Stimulated activated CD4-positive, alpha-beta T cell treated with anti-CD3 and anti-CD28 coated beads, Interleukin-15, amount 100 ng/mL, for 48 hours (primary cell): ENCODE measurements at regions not wholly inside any gene's neighbourhood (a gene's known extent, or its start where the extent isn't known, plus 50 kb on each side); places are given as distances from the start of the nearest gene placed in this dataset.
A peak's percentile ranks its signal among the peaks of the same experiment; 100 is the strongest.

Source experiments
- DNase-seq, 2 donors: peaks; one replicate each; pipeline ENCODE4 v3.0.0-alpha.2; 2020; ENCODE audit warnings: low read depth in 2 of 2

DNA sequence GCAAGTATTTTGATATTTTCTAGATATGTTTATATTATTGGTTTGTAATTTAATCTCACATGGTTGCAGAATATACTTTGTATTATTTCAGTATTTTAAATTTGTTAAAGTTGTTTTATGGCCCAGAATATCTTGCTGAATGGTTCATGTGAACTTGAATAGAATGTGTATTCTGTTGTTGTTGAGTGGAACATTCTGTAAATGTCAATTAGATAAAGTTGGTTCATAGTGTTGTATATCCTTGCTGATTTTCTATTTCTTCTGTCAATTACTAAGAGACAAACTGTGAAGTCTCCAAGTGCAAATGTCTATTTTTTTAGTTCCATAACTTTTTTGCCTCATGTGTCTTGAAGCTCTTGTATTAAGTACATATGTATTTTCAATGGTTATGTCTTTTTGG is 411.7 kb downstream of the NPIPA7 start:
- DNase-seq = no peak

DNA sequence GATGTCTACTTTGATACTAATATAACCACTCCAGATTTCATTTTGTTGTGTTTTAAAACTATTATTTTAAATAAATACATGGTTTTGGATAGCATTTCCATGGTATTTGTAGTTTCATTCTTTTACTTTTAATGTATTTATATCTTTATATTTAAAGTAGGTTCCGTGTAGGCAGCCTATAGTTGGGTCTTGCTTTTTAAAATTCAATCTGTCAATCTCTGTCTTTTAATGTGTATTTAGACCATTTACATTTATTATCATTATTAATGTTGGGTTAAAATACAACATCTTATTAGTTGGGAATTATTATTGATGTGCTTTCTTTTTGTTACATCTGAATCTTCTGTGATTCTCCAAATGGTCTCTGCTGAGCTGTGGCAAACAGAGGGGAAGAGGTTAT is 412.1 kb downstream of the NPIPA7 start:
- no peak for DNase-seq

DNA sequence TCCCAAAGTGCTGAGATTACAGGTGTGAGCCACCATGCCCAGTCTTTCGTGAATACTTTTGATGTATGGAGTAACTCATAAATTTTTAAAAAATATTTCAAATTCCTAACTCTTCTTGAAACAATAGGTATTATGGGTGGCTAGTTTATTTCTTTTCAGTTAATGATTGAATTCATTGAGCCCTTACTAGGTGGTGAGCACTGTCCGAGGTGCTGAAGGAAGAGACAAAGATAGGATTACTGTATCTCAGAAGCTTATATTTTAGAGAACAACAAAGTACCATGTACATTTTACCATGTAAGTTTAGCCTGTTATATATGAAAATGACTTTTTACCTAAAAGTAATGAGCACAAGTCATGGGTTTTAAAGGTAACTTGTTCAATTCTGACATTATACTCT is 418.3 kb downstream of the NPIPA7 start:
- DNase-seq = no peak

DNA sequence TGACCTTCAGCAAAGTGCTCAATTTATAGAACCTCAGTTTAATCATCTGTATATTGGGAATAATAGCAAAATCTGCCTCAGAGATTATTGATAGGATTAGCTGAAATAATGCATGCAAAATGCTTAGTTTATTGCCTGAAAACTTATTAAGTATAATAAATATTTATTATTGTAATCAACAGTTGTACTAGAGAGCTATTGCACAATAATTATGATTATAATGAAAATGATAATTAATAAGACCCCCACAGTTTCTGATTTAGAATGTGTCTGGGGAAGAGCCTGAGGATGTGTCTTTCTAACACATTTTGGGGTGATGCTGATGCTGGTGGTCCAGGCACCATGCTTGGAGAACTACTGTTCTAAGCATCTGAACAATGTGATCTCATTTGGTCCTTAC is 419.6 kb downstream of the NPIPA7 start:
- DNase-seq = no peak

DNA sequence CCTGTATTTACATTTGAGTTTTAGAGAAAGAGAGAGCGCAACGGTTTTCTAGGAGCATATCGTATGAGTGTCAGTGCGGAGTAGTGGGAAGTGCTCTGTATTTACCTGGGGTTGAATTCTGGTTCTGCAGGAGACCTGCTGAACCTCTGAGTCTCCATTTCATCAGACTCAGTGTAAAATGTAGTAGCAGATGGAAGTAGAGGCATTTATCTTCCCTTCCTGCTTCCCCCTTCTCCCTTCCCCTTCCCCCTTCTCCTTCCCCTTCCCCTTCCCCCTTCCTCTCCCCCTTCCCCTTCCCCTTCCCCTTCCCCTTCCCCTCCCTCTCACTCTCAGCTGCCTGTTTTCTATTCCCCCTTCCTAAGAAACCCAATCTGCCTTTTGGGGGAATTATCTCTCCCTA is 426.9 kb downstream of the NPIPA7 start:
- DNase-seq = no peak

DNA sequence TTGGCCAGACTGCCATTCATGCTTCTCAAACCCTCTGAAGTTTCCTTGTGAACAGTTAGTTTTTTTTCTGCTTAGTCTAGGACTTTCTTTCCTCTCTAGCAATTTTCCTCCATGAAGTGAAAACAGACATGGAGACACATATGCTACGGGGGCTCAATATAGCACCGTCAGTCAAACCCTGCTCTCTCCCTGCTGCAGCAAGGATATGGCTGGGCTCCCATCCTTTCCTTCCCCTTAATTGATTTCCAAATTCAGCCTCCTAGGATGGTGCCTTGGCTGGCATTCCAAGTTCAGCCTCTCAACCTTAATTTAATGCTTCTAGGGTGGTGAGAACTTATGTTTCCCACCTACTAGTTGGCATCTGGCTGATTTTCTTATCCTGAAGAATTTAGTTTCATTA is 436.7 kb downstream of the NPIPA7 start:
- DNase-seq = no peak

DNA sequence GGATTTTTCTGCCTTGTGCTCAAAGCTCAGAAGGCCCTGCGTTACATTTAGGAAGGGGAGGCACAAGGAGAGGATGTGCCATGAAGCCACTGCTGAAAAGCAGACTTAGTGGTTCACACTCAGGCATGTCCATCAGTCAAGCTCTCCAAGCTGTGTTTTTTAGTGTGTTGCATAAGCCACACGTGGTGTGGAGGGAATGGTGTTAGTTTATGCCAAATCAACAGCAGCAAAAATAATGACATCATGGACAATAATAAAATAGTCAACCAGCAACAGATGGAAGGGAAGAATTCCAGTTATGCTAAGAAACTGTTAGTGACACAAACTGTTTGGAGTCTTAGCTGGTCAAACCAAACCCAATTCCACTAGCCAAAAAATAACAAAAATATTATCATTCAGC is 438.3 kb downstream of the NPIPA7 start:
- no peak for DNase-seq

DNA sequence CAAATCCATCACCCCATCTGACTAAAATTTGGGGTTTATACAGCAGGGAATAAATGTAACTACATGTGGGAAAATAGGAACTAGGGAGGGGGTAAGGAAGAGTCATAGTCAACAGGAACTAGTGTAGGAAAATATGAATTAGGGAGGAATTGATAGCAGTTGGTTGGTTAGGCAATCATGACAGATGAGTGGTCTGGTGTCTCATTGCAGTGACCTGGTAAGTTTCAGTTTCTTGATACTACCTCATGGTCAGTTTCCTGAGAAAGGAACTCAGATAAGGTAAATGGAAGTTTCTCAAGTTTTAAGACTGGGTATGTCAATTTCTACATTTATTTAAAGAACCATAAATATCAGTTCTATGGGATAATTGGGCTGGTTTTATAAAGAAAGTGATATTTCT is 442.3 kb downstream of the NPIPA7 start:
- DNase-seq = no peak

DNA sequence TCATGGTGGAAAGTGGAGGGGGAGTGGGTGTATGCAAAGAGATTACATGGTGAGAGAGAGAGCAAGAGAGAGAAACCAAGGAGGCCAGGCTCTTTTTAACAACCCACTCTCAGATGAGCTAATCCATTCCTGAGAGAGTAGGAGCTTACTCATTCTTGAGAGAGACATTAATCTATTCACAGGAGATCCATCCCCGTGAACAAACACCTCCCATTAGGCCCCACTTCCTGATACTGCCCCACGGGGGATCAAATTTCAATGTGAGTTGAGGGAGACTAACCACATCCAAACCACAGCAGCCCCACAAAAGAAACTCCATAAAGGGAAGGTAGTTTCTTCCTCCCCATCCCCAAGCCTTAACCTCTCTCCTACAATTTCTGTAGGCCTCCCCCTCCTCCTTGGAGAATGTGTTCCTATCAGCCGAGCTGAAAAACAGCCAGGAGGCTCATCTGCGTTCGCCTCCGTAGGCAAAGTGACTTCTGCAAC is 450.0 kb downstream of the NPIPA7 start:
- no peak for DNase-seq

DNA sequence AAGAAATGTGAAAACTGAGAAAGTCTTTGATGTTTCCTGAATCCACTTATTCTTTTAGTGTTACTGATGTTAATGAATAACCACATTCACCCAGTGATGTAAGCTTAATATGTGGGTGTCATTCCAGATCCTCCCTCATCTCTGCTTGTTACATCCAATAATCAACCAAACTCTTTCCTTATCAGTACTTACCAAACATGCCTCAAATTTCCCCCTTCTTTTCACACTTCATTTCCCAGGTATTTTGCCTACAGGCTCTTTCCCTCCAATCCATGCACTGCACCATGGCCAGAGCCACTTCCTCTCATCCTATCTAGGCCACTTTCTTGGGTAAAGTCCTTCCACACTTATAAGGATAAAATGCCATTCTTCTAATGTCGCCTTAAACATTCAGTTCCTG is 451.5 kb downstream of the NPIPA7 start:
- DNase-seq = no peak

DNA sequence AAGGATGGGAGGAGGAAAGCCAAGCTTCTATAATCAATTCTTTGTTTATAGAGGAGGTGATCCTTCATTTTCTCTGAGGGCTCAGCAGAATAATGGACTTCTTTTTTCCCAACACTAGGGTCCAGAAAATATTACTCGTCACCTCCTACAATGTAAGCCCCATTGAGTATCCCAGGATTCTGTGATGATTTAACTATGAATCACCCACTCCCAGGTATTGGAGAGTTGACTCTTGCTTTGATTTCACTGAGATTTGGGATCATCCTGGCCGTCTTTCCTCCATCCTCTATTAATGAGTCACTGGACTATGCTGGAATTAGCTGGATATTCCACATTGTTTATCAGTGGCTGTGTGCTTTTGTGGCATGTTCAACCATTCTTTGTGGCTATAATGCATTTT is 452.0 kb downstream of the NPIPA7 start:
- DNase-seq = no peak

DNA sequence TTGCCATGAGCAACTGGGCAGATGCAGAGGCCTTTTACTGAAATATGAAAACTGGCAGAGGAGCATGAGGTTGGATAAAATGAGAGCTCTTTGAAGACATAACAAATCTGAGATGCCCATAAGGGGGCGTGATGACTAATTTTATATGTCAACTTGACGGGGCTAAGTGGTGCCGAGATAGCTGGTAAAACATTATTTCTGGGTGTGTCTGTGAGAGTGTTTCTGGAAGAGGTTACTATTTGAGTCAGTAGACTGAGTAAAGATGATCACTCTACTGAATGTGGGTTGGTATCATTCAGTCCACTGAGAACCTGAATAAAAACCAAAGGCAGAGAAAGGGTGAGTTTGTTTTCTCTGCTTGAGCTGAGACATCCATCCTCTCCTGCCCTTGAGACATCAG is 454.2 kb downstream of the NPIPA7 start:
- no peak for DNase-seq

DNA sequence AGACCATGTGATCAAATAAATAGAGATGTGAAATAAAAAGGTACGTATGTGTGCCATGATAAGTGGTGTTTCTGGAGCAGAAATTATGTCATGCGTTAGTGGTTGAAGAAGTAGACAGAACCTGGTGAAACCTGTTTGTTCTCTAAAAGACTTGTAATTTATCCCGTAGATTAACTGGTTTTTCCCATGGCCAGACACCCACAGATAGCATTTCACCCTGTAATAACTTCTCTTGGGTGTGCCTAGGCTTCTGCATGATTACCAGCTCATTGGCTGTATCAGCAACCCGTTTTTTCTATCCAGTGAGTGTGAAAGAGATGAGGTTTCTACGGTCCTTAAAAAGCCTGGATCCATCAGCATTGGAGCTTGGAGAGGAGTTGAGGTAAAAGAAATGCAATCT is 471.3 kb downstream of the NPIPA7 start:
- DNase-seq = no peak

DNA sequence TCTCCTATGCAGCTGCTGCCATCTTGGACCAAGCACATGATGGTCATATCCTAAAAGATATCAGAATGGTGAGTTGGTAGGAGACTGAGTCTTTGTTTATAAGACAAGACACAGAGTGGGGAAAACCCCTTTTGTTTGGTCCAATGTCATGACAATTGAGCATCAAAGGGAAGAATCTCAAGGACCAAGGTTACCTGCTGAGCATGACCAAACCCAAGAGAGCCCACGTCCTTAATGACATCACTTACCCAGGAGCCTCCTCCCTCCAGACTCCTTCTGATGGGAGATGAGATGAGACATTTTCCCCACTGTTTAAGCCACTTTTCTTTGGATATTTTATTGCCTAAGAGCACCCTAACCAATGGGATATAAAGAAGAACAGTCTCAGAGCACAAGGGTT is 478.1 kb downstream of the NPIPA7 start:
- DNase-seq = no peak

DNA sequence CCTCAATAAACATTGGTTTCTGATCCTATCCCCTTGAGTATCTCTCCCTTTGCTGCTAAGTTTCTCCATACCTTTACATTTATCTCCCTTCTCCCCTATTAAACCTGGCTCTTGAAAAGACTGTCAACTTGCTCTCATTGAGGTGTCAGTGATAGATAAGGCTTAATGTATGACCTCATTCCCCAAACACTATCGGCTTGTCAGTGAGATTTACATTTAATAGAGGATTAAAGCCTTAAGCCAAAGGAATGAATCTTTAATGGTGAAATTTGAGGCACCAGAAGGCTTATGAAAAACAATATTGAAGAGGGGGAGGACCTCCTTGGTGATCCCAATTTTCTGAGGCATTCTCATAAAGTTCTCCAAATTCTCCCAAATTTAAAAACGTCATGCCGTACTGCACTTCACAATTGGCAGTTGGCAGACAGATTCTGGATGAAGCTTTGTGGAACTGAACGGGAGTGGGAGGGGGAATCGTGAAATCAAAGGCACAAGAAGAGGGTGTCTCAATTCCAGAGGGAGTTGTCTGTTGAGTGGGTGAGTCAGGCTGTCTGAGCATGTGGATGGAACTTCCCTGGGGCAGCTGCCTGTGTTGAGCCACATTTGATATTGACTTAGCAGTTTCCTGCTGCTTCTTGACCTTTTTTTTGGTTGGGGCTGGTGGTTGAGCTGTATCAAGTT is 478.8 kb downstream of the NPIPA7 start:
- no peak for DNase-seq

DNA sequence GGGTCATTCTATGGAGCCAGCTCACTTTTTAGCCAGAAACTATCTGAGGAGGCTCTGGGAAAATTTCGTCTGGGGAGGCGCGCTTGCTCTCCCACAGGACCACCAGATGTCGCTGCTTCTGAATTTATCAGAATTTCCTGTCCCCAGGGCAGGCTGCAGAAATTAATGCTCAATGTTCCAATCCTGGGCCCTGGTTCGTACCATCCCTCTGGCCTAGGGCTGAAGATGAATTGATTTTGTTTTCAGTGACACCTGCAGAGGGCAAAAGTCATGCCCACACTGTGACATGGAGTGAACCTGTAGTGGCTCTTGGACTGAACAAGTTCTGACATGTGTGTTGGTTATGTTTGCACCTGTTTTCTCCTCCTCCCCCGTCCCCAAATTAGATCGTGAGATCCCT is 482.6 kb downstream of the NPIPA7 start:
- peak; percentile 8 to 41 for DNase-seq

DNA sequence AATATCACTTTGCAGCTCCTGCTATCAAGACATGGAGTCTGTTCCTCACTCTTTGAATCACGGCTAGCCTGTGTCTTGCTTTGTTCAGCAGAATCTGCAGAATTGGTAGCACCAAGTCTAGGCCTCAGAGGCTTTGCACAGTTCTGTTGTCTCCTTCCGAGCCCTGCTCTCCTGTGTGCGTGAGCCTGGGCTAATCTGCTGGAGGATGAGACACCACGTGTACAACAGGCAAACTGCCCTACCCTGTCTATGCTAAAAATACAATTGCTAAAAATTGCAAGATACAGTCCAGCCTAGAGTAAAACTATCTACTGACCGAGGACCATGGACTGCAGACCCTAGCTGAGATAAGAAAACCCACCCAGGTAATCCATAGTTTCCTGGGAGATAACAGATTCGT is 484.7 kb downstream of the NPIPA7 start:
- DNase-seq = no peak

DNA sequence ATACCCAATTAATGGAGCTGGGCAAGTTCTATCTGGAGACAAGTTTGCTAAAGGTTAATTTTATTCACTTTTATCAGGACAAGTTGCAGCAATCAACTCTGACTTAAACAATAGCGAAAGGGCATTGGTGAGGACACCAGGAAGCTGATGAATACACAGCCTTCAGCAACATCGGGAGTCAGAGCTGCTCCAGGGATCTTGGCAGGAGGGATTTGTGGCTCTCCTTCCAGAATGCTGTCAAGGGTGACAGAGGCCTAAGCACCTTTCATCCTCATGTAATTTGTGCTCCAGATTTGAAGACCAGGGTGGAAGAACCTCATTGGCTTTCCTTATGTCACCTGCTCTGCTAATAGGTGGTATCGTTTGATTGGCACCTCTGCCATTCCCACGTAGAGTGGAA is 485.6 kb downstream of the NPIPA7 start:
- DNase-seq = no peak

DNA sequence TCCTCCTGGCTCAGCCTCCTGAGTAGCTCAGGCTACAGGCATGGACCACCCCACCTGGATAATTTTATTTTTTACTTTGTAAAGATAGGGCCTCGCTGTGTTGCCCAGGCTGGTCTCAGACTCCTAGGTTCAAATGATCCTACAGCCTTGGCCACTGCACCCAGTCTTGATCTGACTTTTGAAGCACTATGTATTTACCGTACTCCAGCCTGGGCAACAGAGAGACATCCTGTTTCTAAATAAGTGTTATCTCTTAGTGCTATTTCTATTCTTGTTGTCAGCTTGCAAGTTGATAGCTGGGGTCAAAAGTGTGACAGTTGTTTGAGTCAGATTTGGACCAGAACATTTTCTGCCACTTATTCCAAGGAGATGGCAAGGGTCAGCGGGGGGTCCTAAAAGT is 486.4 kb downstream of the NPIPA7 start:
- DNase-seq = no peak

DNA sequence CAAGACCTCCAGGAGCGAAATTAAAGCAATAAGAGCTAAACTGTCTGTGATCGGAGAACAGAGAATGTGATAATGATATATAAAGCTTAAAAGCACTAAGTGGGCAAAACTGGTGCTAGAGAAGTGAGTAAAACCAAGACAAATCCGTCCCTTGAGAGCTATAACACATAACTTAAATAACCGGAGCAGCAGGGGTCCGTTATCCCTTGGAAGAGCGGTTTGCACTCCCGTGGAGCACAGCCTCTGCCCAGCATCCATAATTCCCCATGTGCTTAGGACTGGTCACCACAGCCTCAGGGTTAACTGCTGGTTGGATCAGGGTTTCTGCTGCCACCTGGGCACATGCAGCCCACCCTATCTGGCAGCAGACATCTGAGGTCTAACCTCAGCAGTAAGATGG is 489.0 kb downstream of the NPIPA7 start:
- no peak for DNase-seq

DNA sequence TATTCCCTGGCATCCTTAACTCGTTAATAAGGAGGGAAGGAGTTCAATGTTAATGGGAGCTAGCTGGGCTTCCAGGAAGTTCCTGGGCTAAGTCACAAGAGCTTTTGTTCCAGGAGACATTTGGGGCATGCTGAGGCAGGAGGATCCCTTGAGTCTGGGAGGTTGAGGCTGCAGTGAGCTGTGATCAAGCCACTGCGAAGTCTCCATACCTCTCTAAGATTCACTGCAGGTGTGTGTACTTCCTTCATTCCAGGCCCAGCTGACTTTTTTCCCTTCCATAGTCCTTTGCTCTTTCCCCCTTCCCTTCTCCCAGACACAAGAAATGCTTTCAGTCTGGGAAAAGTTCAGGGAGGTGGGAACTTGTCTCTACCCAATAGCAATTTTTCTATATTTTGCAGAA is 489.8 kb downstream of the NPIPA7 start:
- DNase-seq = no peak

DNA sequence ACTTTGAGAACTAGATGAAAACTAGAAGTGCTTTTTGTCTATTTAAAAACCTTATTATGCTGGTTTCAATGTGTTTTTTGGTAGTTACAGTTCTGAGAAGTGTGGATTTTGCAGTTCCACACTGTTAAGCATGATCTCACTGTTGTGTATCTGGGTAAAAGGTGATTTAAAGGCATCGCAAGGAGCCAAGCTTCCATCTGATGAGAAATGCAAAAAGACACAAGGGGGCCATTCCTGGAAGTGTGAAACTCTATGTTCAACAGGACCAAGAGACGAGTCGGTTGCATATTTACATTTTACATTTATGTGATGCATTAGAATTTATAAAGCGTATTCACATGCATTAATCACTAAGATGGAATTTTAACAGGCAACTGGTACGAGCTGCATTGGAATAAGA is 490.8 kb downstream of the NPIPA7 start:
- no peak for DNase-seq

DNA sequence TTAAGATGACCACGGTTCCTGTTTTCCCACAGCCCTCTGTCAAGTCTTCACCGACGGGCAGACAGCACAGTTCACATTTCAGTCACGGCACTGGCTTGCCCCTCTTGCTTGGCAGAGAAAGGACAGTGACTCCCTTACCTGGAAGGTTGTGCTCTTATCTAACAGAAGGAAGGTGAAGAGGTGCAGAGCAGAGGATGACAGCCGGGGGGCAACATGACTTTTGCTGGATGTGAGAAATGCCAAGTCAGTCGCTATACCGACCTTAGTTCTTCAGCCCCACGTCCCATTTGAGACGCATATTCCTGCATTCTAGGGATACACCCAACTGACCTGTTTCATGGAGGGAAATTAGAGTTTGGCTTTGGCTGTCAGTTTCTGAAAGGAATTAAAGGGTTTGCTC is 492.3 kb downstream of the NPIPA7 start:
- no peak for DNase-seq

DNA sequence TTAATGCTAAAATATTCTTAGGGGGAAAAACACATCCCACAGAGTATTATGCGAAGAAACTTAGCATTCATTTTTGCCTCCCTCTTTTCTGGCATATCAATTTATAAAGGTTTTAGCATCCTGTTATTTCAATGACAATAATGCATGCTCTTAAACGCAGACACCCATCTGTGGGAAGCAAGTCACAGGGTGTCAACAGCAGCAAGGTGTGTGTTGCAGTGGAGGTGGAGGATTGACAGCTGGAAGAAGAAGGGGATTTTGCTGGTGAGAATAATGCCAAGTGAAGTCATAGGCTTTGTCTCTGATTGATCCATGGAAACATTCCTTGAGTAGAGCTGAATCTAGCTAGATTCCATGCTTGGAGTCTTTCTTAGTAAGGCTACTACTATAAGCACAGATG is 498.1 kb downstream of the NPIPA7 start:
- DNase-seq = no peak
